Mucosa of gallbladder (tissue), 1 donor: ENCODE measurements at regions not wholly inside any gene's neighbourhood (a gene's known extent, or its start where the extent isn't known, plus 50 kb on each side); places are given as distances from the start of the nearest gene placed in this dataset.
"Not testable (repeated sequence)": the region's sequence is repeated elsewhere in the genome, so short reads cannot be mapped to it uniquely, and the experiment has no call there.

Experiments used
- DNase-seq: peaks from one replicate; pipeline ENCODE4 v3.0.0-alpha.2; 2020; ENCODE audit warnings: low spot score
- donor health status: DM: no; HTN: no; CAD: no.

GRCh38 chr21:18715606-18716005, 312.0 kb upstream of the TMPRSS15 start:
- DNase-seq, result no peak

DNA sequence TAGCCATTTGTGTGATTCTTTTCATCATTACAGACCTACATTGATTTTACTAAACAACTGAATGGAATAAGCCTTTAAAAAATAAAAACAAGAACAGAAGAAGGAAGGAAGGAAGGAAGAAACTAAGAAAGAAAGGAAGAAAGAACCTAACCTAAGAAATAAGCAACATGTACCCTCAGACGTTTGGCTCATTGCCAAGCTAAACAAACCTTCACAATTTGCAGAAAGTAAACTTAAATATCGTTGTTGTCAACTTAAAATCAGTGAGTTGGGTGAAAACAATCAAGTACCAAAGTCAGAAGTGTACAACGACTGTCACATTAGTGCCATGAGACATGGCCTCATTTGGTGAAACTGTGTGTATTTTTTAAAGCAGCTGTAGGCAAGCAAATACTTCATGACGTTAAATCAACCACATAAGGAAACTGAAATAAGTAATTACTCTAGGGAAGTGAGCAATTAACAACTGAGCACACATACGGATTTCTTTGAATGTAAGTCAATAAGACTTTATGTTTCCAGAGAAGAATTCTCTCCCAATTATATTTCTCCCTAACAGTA, 313.1 kb upstream of the TMPRSS15 start:
- no peak for DNase-seq

GRCh38 chr21:18722193-18722592, 318.6 kb upstream of the TMPRSS15 start:
- no peak for DNase-seq

GRCh38 chr21:18723171-18723570, 319.6 kb upstream of the TMPRSS15 start:
- no peak for DNase-seq

- DNase-seq, result no peak
Observed at GRCh38 chr21:18725653-18726052, 322.1 kb upstream of the TMPRSS15 start.

DNA sequence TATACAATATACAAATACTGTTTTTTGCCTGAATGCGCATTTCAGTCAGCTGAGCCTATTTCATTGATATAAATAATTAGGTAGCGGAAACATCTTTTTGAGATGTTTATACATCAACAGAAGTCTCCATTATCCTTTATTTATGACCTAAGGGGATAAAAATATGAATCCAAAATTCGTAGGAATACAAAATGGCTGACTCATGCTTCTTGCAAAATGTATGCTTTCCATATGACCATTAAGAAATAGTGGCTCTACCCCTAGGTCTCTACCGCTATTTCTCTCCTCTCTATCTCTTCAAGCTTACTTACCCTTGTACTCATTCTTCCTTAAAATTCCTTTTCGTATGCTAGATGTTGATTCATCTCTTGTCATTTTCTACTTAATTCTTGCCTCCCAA, 338.4 kb upstream of the TMPRSS15 start:
- DNase-seq, result no peak

DNA sequence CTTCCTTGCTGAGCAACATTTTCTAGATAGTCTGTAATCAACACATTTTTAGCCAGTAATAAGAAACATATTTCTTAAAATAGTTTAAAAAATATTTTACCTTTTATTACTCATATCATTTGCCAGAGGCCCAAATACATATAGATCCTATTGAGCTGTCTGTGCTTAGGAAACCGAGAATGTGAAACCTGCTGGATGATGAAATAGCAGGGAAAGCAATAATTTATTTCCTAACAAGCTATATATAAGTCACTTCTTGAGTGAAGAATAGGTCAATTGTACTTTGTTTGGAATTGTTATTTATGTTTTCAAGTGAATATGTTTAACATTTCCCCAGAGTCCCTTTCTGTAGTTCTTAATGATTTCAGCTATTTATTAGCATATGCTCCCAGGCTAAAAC, 339.9 kb upstream of the TMPRSS15 start:
- DNase-seq, result no peak

DNA sequence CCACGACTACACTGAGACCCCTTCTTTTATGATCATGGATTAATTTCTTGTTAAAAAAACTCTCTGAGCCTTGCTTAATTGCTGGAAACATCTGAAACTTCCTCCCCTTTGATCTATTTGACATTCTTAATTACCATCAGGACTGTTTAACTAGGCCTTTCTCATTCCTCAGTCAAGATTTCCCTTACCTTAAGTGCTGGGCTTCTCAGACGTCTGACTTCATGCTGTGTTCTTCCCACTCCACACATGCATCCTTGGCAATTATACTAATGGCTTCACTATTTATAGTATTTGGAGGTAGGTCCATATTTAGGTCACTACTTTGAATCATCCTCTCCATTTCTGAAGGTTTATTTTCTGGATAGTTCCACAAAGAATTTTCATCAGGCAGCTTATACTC, 341.3 kb upstream of the TMPRSS15 start:
- no peak for DNase-seq

DNA sequence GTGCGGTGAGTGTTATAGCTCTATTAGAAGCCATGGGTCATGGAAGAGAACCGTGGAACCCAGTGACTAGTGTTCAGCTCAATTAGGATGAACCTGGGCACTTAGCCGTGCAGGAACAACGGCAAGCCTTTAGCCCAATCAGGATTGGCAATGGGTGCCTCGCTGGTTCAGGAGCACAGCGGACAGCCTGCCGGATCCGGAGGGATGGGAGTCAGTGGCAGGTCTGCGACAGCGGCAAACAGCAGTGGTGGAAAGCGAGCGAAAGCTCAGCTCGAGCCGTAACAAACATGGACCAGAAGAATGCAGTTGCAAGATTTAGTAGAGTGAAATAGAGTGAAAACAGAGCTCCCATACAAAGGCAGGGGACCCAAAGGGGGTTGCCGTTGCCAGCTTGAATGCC, 349.3 kb upstream of the TMPRSS15 start:
- DNase-seq, result not testable (repeated sequence)

- not testable (repeated sequence) for DNase-seq
Observed at GRCh38 chr21:18756272-18756671, 352.7 kb upstream of the TMPRSS15 start.

GRCh38 chr21:18759267-18759666, 355.7 kb upstream of the TMPRSS15 start:
- no peak for DNase-seq

- DNase-seq, result no peak
Observed at GRCh38 chr21:18759751-18760161, 356.2 kb upstream of the TMPRSS15 start.

DNA sequence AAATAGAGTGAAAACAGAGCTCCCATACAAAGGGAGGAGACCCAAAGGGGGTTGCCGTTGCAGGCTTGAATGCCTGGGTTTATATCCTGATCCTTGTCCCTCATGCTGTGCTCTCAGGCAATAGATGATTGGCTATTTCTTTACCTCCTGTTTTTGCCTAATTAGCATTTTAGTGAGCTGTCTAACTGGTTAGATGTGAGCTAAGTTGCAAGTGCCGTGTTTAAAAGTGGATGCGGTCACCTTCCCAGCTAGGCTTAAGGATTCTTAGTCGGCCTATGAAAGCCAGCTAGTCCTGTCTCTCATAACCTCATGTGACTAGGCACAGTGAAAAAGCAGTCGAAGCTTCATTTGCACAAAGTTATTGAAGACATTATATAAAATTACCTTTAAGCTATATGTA, 356.7 kb upstream of the TMPRSS15 start:
- DNase-seq, result no peak

DNA sequence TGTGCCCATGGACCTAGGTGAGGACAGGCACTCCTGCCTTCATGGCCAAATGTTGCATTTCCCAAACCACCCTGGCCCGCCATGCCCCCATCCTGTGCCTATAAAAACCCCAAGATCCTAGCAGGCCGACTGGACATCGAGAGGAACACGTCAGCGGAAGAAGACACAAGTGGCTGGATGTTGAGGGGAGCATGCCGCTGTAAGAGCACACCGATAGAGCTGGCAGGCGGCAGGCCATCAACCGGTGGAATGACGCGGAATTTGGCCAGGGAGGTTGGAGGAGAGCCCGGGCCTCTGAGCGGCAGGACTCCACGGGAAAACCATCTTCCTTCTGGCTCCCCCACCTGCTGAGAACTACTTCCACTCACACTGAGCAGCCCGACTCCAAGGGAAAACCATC, 361.1 kb upstream of the TMPRSS15 start:
- no peak for DNase-seq

DNA sequence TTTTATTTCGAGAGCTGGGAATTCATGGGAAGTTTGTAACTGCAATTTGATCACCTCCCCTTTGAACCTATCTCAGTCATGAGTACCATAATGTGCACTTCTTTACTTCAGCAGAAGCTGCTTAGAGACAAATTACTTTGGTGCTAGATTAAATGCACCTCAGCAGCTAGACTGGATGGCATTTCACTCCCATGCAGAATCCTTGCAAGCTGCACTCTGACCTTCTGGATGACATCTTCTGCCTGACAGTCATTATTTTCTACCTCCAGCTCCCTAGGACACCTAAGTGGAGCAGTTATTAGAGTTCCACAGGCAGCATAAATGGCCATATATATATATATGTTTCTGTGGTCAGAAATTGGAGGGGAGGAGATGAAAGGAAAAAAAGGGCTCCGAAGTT, 366.0 kb upstream of the TMPRSS15 start:
- DNase-seq, result no peak

DNA sequence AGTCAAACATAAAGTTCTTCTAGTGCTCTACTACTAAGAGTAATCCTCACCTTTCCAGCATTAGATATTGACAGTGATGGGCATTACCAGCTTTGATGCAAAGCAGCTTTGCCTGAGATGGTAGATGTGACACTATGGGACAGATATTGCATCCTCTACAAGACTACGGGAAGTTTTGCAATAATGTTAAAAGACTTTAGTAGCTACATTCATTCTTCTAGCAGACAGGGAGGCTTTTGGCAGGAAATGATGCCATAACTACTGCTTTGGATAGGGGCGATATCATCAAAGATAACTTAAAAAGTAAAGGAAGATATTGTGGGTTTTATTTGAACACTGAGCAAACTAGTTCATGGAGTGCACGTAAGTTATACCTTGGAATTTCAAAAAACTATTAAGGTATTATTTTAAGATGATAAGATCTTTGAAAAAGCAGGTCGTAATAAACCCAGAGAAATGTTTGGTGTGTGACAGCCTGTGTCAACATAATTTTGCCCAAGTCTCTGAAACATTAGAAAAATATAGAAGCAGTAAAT, 368.3 kb upstream of the TMPRSS15 start:
- no peak for DNase-seq

GRCh38 chr21:18772404-18772803, 368.8 kb upstream of the TMPRSS15 start:
- no peak for DNase-seq

- no peak for DNase-seq
Observed at GRCh38 chr21:18772897-18773296, 369.3 kb upstream of the TMPRSS15 start.

DNA sequence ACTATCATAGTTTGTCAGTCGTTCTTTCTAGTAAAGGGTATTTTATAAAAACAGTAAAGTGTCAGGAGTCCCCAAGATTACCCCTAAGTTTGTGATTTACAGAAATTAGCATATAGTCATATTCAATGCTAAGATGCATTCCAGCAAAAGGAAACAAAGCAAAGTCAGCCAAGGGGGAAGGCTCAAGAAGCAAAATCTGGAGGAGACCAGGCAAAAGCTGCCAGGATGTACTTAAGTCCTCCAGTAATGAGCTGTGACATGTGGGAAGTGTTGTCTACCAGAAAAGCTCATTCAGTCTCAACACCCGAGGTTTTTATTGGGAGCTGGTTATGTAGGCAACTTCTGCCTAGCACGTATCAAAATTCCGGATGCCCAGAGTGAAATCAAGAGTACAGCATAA, 373.4 kb upstream of the TMPRSS15 start:
- no peak for DNase-seq

GRCh38 chr21:18782721-18783120, 379.1 kb upstream of the TMPRSS15 start:
- DNase-seq, result no peak

DNA sequence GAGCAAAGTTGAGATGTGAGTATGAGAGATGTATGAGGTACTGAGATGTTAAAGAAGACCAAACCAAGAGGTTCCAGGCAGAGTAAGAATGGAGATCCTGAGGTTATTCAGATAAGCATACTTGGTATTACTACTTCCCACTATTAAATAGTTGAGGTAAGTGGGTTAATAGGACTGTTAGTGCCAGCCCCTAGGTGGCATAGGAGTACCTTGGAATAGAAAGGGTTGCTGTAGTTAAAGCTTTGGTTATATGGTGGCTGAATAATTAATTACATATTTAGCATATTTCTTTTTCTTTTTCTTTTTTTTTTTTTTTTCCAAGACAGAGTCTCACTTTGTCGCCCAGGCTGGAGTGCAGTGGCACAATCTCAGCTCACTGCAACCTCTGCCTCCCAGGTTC, 397.9 kb upstream of the TMPRSS15 start:
- DNase-seq, result no peak

GRCh38 chr21:18803624-18804023, 400.0 kb upstream of the TMPRSS15 start:
- no peak for DNase-seq

- DNase-seq, result no peak
Observed at GRCh38 chr21:18810136-18810535, 406.6 kb upstream of the TMPRSS15 start.

DNA sequence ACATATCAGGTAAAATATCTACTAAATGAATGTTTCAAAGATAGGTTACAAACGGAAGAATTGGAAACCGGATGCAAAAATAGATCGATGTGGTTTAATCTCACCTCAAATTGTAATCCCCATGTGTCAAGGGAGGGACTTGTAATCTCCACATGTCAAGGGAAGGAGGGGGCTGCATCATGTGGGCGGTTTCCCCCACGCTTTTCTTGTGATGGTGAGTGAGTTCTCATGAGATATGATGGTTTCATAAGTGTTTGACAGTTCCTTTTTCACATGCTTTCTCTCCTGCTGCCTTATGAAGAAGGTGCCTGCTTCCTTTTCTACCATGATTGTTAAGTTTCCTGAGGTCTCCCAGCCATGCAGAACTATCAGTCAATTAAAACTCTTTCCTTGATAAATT, 408.7 kb upstream of the TMPRSS15 start:
- no peak for DNase-seq
